ENCODE measurements at regions not wholly inside any gene's neighbourhood (a gene's known extent, or its start where the extent isn't known, plus 50 kb on each side); places are given as distances from the start of the nearest gene placed in this dataset.

- no peak for TF ChIP-seq GATA3 (IDR thresholded peaks at IDR 0.05; ENCODE audit: low read depth, low read length)
- no peak for TF ChIP-seq GATA2 (IDR thresholded peaks at IDR 0.05; ENCODE audit: low read depth, low read length)
Observed at GRCh38 chr1:30253807-30254440, 469.5 kb downstream of the MATN1 start.

- no peak for TF ChIP-seq GATA2 (IDR thresholded peaks at IDR 0.05; ENCODE audit: low read depth, low read length)
- no peak for TF ChIP-seq GATA3 (IDR thresholded peaks at IDR 0.05; ENCODE audit: low read depth, low read length)
Observed at GRCh38 chr1:30253361-30253760, 470.0 kb downstream of the MATN1 start.

- TF ChIP-seq GATA2 (IDR thresholded peaks at IDR 0.05; ENCODE audit: low read depth, low read length) (no peak), GATA3 (IDR thresholded peaks at IDR 0.05; ENCODE audit: low read depth, low read length) (no peak)
Observed at GRCh38 chr1:30250984-30251850, 472.2 kb downstream of the MATN1 start.

- no peak for TF ChIP-seq GATA2 (IDR thresholded peaks at IDR 0.05; ENCODE audit: low read depth, low read length)
Observed at GRCh38 chr1:30250338-30250983, 472.9 kb downstream of the MATN1 start.

GRCh38 chr1:30249446-30250337 lies 473.7 kb downstream of the MATN1 start:
- TF ChIP-seq GATA2 (IDR thresholded peaks at IDR 0.05; ENCODE audit: low read depth, low read length): no peak
- no peak for TF ChIP-seq GATA3 (IDR thresholded peaks at IDR 0.05; ENCODE audit: low read depth, low read length)

GRCh38 chr1:30248774-30249173 lies 474.6 kb downstream of the MATN1 start:
- TF ChIP-seq GATA2 (IDR thresholded peaks at IDR 0.05; ENCODE audit: low read depth, low read length): no peak
- TF ChIP-seq GATA3 (IDR thresholded peaks at IDR 0.05; ENCODE audit: low read depth, low read length): no peak

GRCh38 chr1:30248373-30248772 lies 475.0 kb downstream of the MATN1 start:
- no peak for TF ChIP-seq GATA3 (IDR thresholded peaks at IDR 0.05; ENCODE audit: low read depth, low read length)
- no peak for TF ChIP-seq GATA2 (IDR thresholded peaks at IDR 0.05; ENCODE audit: low read depth, low read length)

- TF ChIP-seq GATA3 (IDR thresholded peaks at IDR 0.05; ENCODE audit: low read depth, low read length) (no peak), GATA2 (IDR thresholded peaks at IDR 0.05; ENCODE audit: low read depth, low read length) (no peak)
Observed at GRCh38 chr1:30244801-30245200, 478.6 kb downstream of the MATN1 start.

- no peak for TF ChIP-seq GATA2 (IDR thresholded peaks at IDR 0.05; ENCODE audit: low read depth, low read length)
- no peak for TF ChIP-seq GATA3 (IDR thresholded peaks at IDR 0.05; ENCODE audit: low read depth, low read length)
Observed at GRCh38 chr1:30242722-30243457, 480.5 kb downstream of the MATN1 start.

- TF ChIP-seq GATA2 (IDR thresholded peaks at IDR 0.05; ENCODE audit: low read depth, low read length) (no peak), GATA3 (IDR thresholded peaks at IDR 0.05; ENCODE audit: low read depth, low read length) (no peak)
Observed at GRCh38 chr1:30242168-30242567, 481.2 kb downstream of the MATN1 start.

- no peak for TF ChIP-seq GATA2 (IDR thresholded peaks at IDR 0.05; ENCODE audit: low read depth, low read length)
- TF ChIP-seq GATA3 (IDR thresholded peaks at IDR 0.05; ENCODE audit: low read depth, low read length): no peak
Observed at GRCh38 chr1:30241681-30242080, 481.7 kb downstream of the MATN1 start.

GRCh38 chr1:30234091-30234490 lies 489.3 kb downstream of the MATN1 start:
- TF ChIP-seq GATA3 (IDR thresholded peaks at IDR 0.05; ENCODE audit: low read depth, low read length): no peak
- TF ChIP-seq GATA2 (IDR thresholded peaks at IDR 0.05; ENCODE audit: low read depth, low read length): no peak

GRCh38 chr1:30232288-30232899 lies 491.0 kb downstream of the MATN1 start:
- no peak for TF ChIP-seq GATA3 (IDR thresholded peaks at IDR 0.05; ENCODE audit: low read depth, low read length)
- TF ChIP-seq GATA2 (IDR thresholded peaks at IDR 0.05; ENCODE audit: low read depth, low read length): no peak

Data from SH-SY5Y (cell line).